K562 (cell line): ENCODE measurements at regions not wholly inside any gene's neighbourhood (a gene's known extent, or its start where the extent isn't known, plus 50 kb on each side); places are given as distances from the start of the nearest gene placed in this dataset.

Experiments
- ATAC-seq: fragments of 200-7000 bp; cut with Tn5 transposase; 3 replicates; pipeline ENCODE4 v1.9.1; 2020; ENCODE audit warnings: moderate library complexity
- BruUV-seq: library from RNA; stranded (reverse); fragments of 400-500 nt; replicated peaks from 2 replicates; lab custom pipeline; 2021; lab: Mats Ljungman, UMichigan
- CTCF ChIA-PET: fragments of 300-600 bp; formaldehyde crosslinking; extraction: SDS; loops from one replicate; lab custom pipeline; 2021; ENCODE audit warnings: low intra/inter-chr PET ratio; lab: Yijun Ruan, JAX
- POLR2A ChIA-PET: fragments of 300-600, 350-650 bp; sonication (Branson Sonifier 250); formaldehyde crosslinking; extraction: SDS; loops from one replicate; lab custom pipeline; 2021; ENCODE audit warnings: antibody characterized with exemption, inconsistent platforms; lab: Yijun Ruan, JAX
- DNase-seq, 4 experiments: peaks; one replicate each; pipeline versions ENCODE4 v3.0.0 to v3.0.0-alpha.2; 2011 to 2018; ENCODE audit warnings: low spot score in 3 of 4, mixed read lengths in 3 of 4; ENCODE audit errors: extremely low read depth in 1 of 4
- FAIRE-seq: peaks from 2 replicates; lab custom pipeline; 2011; peaks lifted over from hg19 to GRCh38; lab: Jason Lieb, UNC
- H2AFZ ChIP-seq: 2 replicates; pipeline ENCODE4 v1.6.0; 2011; ENCODE audit warnings: low read depth, low read length, control low read depth, inconsistent platforms
- H3K27ac ChIP-seq: fragments of 200-600 bp; 3 replicates; pipeline ENCODE4 v1.8.0; 2011; ENCODE audit warnings: low read depth, mild to moderate bottlenecking, control low read depth, inconsistent platforms, low read length, moderate library complexity, mixed read lengths; ENCODE audit errors: extremely low read depth
- H3K27me3 ChIP-seq, 2 experiments: fragments of 300-600 bp in 1 of 2; 2 replicates in 1 of 2; 3 replicates in 1 of 2; pipeline versions ENCODE4 v1.6.0 to v1.8.0; 2011; ENCODE audit warnings: inconsistent platforms in 2 of 2, low read length in 2 of 2, mild to moderate bottlenecking in 1 of 2, mixed read lengths in 1 of 2, moderate library complexity in 1 of 2; ENCODE audit not compliant: control insufficient read depth in 2 of 2, insufficient read depth in 2 of 2
- H3K36me3 ChIP-seq: fragments of 300-600 bp; 3 replicates; pipeline ENCODE4 v1.8.0; 2011; ENCODE audit warnings: mild to moderate bottlenecking, low read length, inconsistent platforms; ENCODE audit not compliant: control insufficient read depth, insufficient read depth
- H3K4me1 ChIP-seq, 2 experiments: fragments of 200-600 bp in 1 of 2; replicated peaks in 1 of 2; 2 replicates in 1 of 2; 3 replicates in 1 of 2; pipeline versions ENCODE4 v1.5.1 to v1.8.0; 2011; ENCODE audit warnings: inconsistent platforms in 2 of 2, low read length in 2 of 2, mild to moderate bottlenecking in 1 of 2, mixed read lengths in 1 of 2, moderate library complexity in 1 of 2; ENCODE audit not compliant: control insufficient read depth in 2 of 2, insufficient read depth in 2 of 2
- H3K4me2 ChIP-seq: 2 replicates; pipeline ENCODE4 v1.6.1; 2011; ENCODE audit warnings: low read length, control low read depth, inconsistent platforms, mixed read lengths; ENCODE audit not compliant: insufficient read depth
- H3K4me3 ChIP-seq: fragments of 200-600 bp; sonication (generic), shearing (Covaris generic); 2 replicates; pipeline ENCODE4 v1.5.1; 2016; ENCODE audit warnings: control low read depth, inconsistent platforms
- H3K79me2 ChIP-seq: fragments of 200-600 bp; 3 replicates; pipeline ENCODE4 v1.8.0; 2011; ENCODE audit warnings: low read length, inconsistent platforms; ENCODE audit not compliant: control insufficient read depth, insufficient read depth
- H3K9ac ChIP-seq, 2 experiments: 2 replicates each; pipeline versions ENCODE4 v1.6.0 to v1.6.1; 2011; ENCODE audit warnings: low read depth in 2 of 2, low read length in 2 of 2, control low read depth in 1 of 2, inconsistent platforms in 1 of 2, mild to moderate bottlenecking in 1 of 2, mixed read lengths in 1 of 2; ENCODE audit not compliant: insufficient read depth in 1 of 2
- H3K9me1 ChIP-seq: one replicate; pipeline ENCODE4 v1.6.0; 2011; ENCODE audit warnings: inconsistent platforms, mild to moderate bottlenecking, low read length, moderate library complexity; ENCODE audit not compliant: control insufficient read depth, insufficient read depth
- H3K9me3 ChIP-seq: replicated peaks from 2 replicates; pipeline ENCODE4 v1.5.1; 2011; ENCODE audit warnings: low read depth, low read length, inconsistent platforms; ENCODE audit not compliant: control insufficient read depth, insufficient read depth
- H4K20me1 ChIP-seq: replicated peaks from 2 replicates; pipeline ENCODE4 v1.6.1; 2011; ENCODE audit warnings: low read length, inconsistent platforms, mixed read lengths; ENCODE audit not compliant: control insufficient read depth, insufficient read depth
- BRF2 ChIP-seq: IDR thresholded peaks from 3 replicates; pipeline ENCODE4 v1.6.1; 2011; ENCODE audit warnings: borderline replicate concordance, mild to moderate bottlenecking; ENCODE audit not compliant: insufficient read length, insufficient read depth
- ELF4 ChIP-seq: fragments of 450-650 bp; formaldehyde crosslinking; IDR thresholded peaks from 2 replicates; pipeline ENCODE4 v1.4.0; 2022; ENCODE audit warnings: missing genetic modification characterization
- EZH2 ChIP-seq: IDR thresholded peaks from 2 replicates; pipeline ENCODE4 v1.6.1; 2012; ENCODE audit warnings: low read depth, mild to moderate bottlenecking, inconsistent platforms, low read length, borderline replicate concordance
- GTF3C2 ChIP-seq: IDR thresholded peaks from 3 replicates; pipeline ENCODE4 v1.6.1; 2011; ENCODE audit warnings: borderline replicate concordance, mild to moderate bottlenecking, moderate library complexity; ENCODE audit not compliant: insufficient read length; ENCODE audit errors: extremely low read depth
- HEY1 ChIP-seq: fragments of 250-450 bp; sonication (Bioruptor Pico); IDR thresholded peaks from 2 replicates; pipeline ENCODE4 v1.5.0; 2020; ENCODE audit warnings: mild to moderate bottlenecking, moderate library complexity, borderline replicate concordance
- ILK ChIP-seq: fragments of 450-650 bp; IDR thresholded peaks from 2 replicates; pipeline ENCODE4 v1.6.1; 2016; ENCODE audit warnings: missing genetic modification characterization, low read depth, mild to moderate bottlenecking, missing compliant biosample characterization, moderate library complexity, borderline replicate concordance
- MTA1 ChIP-seq: fragments of 450-650 bp; IDR thresholded peaks from 2 replicates; pipeline ENCODE4 v1.6.1; 2017; ENCODE audit warnings: borderline replicate concordance
- NCOA4 ChIP-seq: fragments of 450-650 bp; IDR thresholded peaks from 2 replicates; pipeline ENCODE4 v1.6.1; 2018; ENCODE audit warnings: mild to moderate bottlenecking; ENCODE audit not compliant: partially characterized antibody
- POLR2B ChIP-seq: fragments of 450-650 bp; IDR thresholded peaks from 2 replicates; pipeline ENCODE4 v1.6.1; 2018; ENCODE audit warnings: low read depth; ENCODE audit not compliant: partially characterized antibody
- POLR2H ChIP-seq: IDR thresholded peaks from 2 replicates; pipeline ENCODE4 v1.6.1; 2016; ENCODE audit warnings: missing genetic modification characterization, low read depth, mild to moderate bottlenecking, control low read depth, missing compliant biosample characterization, moderate library complexity
- SETDB1 ChIP-seq: IDR thresholded peaks from one replicate; pipeline ENCODE4 v1.6.1; 2012; ENCODE audit warnings: low read length, control low read depth, inconsistent platforms
- SREBF2 ChIP-seq: sonication (generic); formaldehyde crosslinking; IDR thresholded peaks from 2 replicates; pipeline ENCODE4 v1.4.0; 2020; ENCODE audit warnings: mild to moderate bottlenecking, missing genetic modification reagents
- TAF7 ChIP-seq: fragments of 450-650 bp; IDR thresholded peaks from 2 replicates; pipeline ENCODE4 v1.6.1; 2016; ENCODE audit warnings: missing genetic modification characterization, missing compliant biosample characterization
- TAL1 ChIP-seq: fragments of 450-650 bp; IDR thresholded peaks from 2 replicates; pipeline ENCODE4 v1.6.1; 2016; ENCODE audit warnings: mild to moderate bottlenecking
- ZNF121 ChIP-seq: sonication (generic); formaldehyde crosslinking; conservative IDR thresholded peaks from 2 replicates; pipeline ENCODE4 v1.8.0; 2022; ENCODE audit warnings: missing genetic modification reagents
- ZNF146 ChIP-seq: IDR thresholded peaks from one replicate; pipeline ENCODE4 v1.6.1; 2018; ENCODE audit warnings: missing compliant biosample characterization; ENCODE audit not compliant: unreplicated experiment
- ZNF3 ChIP-seq: fragments of 250-450 bp; sonication (Bioruptor Pico); IDR thresholded peaks from 2 replicates; pipeline ENCODE4 v1.5.0; 2021; ENCODE audit warnings: mild to moderate bottlenecking, moderate library complexity
- ZNF764 ChIP-seq: fragments of 250-450 bp; sonication (Bioruptor Pico); IDR thresholded peaks from 2 replicates; pipeline ENCODE4 v1.4.0; 2020; ENCODE audit warnings: low read depth, mild to moderate bottlenecking, moderate library complexity
- WGBS: fragments of 100-300 bp; shearing (Covaris generic); methylation state at CpG from one replicate; pipeline ENCODE4 v1.1.6; 2016; ENCODE audit warnings: low coverage, mixed read lengths; ENCODE audit not compliant: insufficient coverage; ENCODE audit errors: missing lambda C conversion rate; 5-methylcytosine and 5-hydroxymethylcytosine counted together
- in situ Hi-C: fragments of 300-500 bp; cut with MboI; formaldehyde crosslinking; loops from 4 replicates; pipeline ENCODE4 v1.15.0; 2018; ENCODE audit warnings: inconsistent platforms, mixed read lengths
- intact Hi-C: fragments of 100-400 bp; cut with micrococcal nuclease; formaldehyde crosslinking; loops from 2 replicates; pipeline ENCODE4 v1.14.2; 2022
- TF ChIP-seq, protein P1 (sequence below): fragments of 250-450 bp; sonication (Bioruptor Pico); IDR thresholded peaks from 2 replicates; pipeline ENCODE4 v1.5.0; 2021; ENCODE audit warnings: mild to moderate bottlenecking, borderline replicate concordance

DNA sequence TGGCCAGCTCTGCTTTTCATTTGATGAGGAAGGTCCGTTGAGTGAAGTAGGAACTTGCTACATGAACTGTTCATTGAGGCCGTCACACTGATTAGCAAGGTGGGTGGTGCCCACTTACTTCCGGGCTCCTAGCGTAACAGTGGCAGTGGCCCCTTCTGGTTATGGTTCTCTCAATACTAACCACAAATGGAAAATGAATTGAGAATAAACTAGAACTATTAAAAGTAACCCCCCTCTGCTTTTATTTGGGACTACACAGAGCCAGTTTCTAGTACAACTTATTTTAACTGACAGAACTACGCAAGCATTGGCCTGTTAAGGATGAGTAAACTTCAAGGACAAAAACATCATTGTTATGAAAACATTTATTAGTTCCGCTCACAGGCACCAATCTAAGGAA is 519.1 kb downstream of the INHBA start:
- no peak for ATAC-seq
- 5% methylated on average over 6 of the region's 6 CpGs for WGBS
- no peak overlapping the region for H3K9ac ChIP-seq
- H3K27ac ChIP-seq = no peak overlapping the region
- ChIA-PET POLR2A (no interaction called here), CTCF (interaction anchor here (0.6 kb wide), 1 partner anchor 305 kb away, joined by 3 read pairs; no protein-coding TSS in a partner anchor)
- in situ Hi-C loops = no loop called here
- no peak overlapping the region for H2AFZ ChIP-seq
- H4K20me1 ChIP-seq = no peaks in the 10 kb centered on the region
- no peaks in the 10 kb centered on the region for H3K9me3 ChIP-seq
- no peaks in the 10 kb centered on the region for H3K4me1 ChIP-seq
- H3K4me2 ChIP-seq = no peak overlapping the region
- no TSS peak for BruUV-seq
- FAIRE-seq = no peak
- H3K4me3 ChIP-seq = no peak overlapping the region
- H3K9me1 ChIP-seq = no peaks in the 10 kb centered on the region
- intact Hi-C loops = no loop called here
- H3K27me3 ChIP-seq = no peaks in the 10 kb centered on the region
- no peaks in the 10 kb centered on the region for H3K36me3 ChIP-seq
- H3K79me2 ChIP-seq = no peaks in the 10 kb centered on the region
- DNase-seq = no peak
- TF ChIP-seq ZNF3 (CRISPR knock-in tag) = no peak
- no peak for TF ChIP-seq TAF7 (tag)
- TF ChIP-seq POLR2H (tag) = no peak
- no peak for TF ChIP-seq MTA1
- TF ChIP-seq, protein P1, sequence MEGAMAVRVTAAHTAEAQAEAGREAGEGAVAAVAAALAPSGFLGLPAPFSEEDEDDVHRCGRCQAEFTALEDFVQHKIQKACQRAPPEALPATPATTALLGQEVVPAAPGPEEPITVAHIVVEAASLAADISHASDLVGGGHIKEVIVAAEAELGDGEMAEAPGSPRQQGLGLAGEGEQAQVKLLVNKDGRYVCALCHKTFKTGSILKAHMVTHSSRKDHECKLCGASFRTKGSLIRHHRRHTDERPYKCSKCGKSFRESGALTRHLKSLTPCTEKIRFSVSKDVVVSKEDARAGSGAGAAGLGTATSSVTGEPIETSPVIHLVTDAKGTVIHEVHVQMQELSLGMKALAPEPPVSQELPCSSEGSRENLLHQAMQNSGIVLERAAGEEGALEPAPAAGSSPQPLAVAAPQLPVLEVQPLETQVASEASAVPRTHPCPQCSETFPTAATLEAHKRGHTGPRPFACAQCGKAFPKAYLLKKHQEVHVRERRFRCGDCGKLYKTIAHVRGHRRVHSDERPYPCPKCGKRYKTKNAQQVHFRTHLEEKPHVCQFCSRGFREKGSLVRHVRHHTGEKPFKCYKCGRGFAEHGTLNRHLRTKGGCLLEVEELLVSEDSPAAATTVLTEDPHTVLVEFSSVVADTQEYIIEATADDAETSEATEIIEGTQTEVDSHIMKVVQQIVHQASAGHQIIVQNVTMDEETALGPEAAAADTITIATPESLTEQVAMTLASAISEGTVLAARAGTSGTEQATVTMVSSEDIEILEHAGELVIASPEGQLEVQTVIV (CRISPR knock-in tag) = no peak
- TF ChIP-seq ZNF764 = no peak
- TF ChIP-seq SETDB1 = no peak
- no peak for TF ChIP-seq BRF2
- TF ChIP-seq GTF3C2 = no peak
- TF ChIP-seq ELF4 = no peak
- no peak for TF ChIP-seq EZH2
- no peak for TF ChIP-seq SREBF2 (CRISPR knock-in tag)
- no peak for TF ChIP-seq POLR2B
- no peak for TF ChIP-seq ILK (tag)
- TF ChIP-seq ZNF121 (CRISPR knock-in tag) = no peak
- TF ChIP-seq HEY1 (CRISPR knock-in tag) = no peak
- TF ChIP-seq NCOA4 = no peak
- no peak for TF ChIP-seq TAL1
- TF ChIP-seq ZNF146 (CRISPR knock-in tag) = no peak
